GM19467 (cell line): ENCODE measurements at regions not wholly inside any gene's neighbourhood (a gene's known extent, or its start where the extent isn't known, plus 50 kb on each side); places are given as distances from the start of the nearest gene placed in this dataset.

Experiments used
- ATAC-seq: cut with Tn5 transposase; IDR thresholded peaks from one replicate; pipeline ENCODE4 v1.9.1; 2021; ENCODE audit warnings: mild to moderate bottlenecking, moderate library complexity; ENCODE audit not compliant: unreplicated experiment

DNA sequence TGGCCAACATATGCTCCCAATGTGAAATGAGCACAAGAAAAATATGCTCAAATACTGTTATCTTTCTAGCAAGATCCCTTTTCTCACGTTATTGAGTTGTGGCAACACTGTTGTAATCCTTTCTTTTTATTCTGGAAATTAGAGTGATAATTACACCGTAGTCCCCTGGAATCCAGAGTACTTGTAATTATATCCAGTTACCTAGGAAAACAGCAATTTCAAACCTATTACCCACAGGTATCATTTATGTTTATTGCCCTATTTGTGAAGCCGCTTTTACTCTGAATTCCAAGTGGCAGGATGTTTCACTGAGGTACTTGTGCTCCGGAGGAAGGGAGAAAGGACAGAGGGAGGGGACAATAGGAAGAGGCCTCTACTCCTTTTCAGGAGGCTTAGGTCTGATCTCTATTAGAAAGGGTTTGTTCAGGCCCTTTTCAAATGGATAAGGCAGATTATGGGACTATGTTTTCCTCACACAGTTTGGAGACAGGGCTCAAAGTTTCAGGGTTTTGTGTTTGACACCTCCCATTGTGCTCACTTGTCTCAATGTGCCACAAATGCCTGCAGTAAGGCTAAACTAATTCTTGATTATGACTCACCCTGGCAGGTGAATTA is 646.6 kb downstream of the TUSC7 start:
- no peak for ATAC-seq

DNA sequence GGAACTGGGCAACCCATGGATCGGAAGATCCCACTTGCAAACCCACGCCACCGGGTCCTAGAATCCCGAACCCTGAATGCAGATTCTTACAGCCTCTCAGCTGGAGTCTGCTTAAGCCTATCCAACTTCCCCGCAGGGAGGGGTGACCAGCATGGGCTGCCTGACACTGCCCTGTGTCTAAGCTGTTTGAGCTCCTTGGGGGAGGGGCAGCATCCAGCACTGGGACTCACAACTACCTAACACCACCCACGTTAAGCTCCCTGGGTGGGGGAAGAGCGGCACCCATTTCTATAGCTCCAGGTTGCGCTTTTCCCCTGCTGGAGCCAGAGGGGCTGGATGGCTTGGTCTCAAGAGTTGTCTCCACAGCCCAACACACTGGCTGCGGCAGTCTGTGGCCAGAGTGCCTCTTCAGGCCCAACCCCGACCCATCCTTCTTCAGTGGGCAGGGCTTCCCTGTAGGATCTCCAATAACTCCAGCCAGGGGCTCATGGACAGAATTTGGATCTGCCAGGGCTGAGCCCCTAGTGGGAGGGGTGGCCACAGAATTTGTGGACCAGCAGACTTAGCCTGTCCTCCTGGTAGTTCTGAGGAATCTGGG is 649.2 kb downstream of the TUSC7 start:
- no peak for ATAC-seq

DNA sequence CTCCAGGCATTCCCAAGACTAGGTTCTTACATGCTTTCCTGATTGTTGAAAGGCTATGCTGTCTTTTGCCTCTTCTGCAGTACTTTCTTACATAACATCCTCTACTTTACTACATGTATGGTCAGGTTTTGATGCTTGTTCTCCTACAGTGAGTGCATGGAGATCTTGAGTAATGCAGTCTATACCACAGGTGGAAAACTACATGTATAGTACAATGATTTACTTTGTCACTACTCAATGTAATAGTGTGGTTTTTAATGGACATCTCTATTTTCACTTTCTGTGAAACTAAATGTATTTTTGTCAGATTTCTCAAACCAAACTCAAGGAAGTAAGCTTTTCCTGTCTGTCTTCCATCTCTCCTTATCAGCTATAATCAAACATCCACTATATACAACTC is 657.0 kb downstream of the TUSC7 start:
- peak; percentile 86 for ATAC-seq

DNA sequence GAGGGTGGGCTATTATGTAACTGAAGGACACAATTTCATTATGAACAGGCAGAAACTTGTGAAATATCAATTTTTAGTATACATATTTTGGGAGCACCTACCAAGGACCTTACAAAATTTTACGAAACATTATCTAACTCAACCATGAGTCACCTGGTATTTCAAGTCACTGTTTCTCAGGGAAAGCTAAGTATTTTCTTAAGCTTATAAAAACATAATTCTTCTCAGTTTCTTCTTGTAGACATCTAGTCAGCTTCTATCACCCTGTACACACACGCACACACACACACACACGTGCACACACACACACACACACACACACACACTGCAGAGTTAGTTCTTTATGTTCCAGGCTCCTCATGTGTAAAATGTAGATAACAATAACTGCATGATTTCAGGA is 658.3 kb downstream of the TUSC7 start:
- no peak for ATAC-seq

DNA sequence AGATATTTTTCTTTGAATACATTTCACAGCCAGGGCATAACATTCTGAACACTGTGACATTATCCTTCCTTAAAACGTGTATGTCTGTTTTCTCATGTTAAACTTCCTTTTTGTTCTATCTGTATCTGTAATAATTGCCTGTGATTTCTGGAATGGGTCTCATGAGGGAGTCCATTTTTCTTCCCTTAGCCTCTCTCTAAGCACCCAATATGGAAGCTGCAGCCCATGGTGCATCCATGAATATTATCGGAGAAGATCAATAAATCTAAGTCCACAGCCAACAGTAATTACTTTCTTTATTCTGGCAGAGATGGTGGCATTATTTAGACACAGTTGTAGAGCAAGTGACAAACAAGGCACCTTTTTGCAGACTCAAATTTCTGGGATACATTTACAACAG is 671.1 kb downstream of the TUSC7 start:
- ATAC-seq: no peak

DNA sequence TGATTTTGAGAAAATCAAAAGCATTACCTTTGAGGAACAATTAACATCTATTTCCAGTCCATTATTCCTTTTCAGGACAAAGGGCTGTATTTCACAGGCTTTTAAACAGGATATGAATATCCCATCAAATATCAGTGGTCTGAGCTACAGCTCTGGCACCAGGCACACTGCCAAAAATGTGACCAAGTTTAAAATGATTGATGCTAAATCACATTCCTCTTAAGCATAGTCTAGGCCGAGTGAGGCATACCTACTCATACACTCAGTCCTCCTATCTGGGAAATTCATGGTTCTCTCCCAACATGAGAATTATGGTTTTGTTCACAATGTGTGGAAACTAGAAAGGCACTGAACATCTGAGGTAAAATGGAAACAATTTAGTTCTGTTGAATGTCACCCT is 683.5 kb downstream of the TUSC7 start:
- ATAC-seq: no peak

DNA sequence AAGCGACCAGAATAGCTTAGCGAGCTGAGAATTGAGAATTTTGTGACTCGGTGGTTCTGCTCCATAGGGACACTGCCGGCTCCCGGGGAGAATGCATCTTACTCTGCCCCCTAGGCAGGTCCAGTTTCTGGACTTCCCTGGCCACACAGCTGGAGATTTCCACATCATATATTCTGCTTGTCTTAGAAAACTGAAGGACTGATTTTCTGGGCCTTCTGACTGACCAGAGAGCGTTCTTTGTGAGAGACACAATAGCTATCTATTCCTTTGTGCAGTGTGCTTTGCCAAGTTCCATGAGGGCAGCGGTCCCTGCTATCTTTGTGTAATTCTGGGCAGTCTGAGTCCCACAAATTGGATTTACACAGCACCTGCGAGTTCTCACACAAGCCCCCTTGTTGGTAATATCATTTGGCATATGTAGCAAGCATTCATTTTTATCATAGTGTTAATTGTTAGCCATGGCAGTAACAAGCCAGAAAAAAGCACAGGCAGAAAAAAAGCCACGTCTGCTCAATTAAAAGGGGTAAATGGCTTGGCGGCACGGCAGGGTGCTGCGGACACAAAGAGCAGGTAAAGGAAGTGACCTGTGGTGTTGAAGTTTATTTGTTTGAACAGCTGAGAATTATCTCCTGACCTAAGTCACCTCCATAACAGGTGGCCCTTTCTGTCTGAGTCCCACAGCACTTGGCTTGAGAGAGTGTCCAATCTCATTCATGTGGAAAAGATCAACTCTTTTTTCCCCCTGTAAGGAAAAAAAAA is 688.7 kb downstream of the TUSC7 start:
- no peak for ATAC-seq

DNA sequence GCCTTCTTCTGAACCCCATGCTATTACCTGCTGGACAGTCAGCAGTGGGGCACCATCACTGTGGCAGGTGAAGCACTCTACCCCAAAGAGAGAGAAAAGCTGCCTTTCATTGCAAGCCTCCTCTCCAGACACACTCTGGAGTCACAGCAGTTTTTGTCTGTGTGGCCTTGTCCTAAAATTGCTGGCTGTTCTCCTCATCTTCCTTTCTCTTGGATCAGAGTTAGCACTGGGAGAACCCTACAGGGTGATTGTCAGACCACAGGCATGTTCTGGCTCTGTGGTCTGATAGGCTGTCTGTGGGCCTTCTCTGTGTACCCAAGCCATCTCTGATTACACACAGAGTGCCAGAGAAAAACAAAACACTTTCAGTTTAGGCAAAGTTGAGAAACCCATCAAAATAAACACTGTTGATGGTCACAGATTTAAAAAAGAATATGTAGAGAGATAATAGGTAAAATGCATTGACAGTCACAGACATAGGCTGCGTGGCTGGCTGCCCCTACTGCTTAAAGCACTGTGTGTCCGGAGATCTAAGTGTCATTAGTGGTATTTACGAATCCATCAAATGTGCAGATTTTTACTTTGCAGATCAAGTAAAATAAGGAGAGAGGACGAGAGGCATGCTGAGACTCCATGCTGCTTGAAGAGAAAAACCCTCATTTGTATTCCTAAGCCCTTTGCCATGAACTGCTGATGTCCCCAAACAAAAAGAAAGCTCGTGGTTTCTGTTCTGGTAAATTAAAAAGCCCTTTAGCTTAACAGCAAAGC is 689.9 kb downstream of the TUSC7 start:
- ATAC-seq: no peak

DNA sequence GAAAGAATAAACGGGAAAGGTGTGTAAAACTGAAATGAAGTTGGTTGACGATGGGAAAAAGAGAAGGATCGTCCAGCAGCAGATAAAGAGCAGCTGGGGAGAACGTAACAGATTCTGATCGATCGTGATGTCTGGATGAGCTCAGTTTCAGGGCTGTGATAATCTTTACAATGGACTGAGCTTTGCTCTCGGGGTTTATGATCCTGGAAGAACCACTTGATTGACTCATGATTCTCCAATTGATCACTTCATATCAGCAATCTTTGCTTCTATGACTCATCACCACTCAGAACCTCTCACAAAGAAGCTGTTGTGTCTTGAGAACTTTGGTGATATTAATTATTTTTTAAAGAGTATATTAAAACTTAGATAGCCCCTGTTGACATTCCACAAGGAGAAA is 690.7 kb downstream of the TUSC7 start:
- no peak for ATAC-seq

DNA sequence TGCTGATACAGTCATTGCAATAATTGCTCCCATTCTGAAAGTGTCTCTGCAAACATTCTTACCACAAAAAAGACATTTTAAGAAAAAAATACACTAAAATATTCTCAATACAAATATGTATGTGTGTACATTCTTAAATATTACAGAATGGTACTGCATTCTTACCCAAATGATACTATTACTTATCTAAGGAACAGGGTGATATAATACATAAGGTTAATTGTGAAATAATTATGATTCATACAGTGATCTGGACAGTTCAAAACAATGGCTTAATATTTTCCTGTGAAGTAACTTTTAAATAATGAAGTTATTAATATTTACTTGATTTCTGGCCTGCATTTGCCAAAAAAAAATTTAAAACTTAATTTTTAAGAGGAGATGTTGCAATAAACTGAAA is 694.6 kb downstream of the TUSC7 start:
- ATAC-seq: no peak

DNA sequence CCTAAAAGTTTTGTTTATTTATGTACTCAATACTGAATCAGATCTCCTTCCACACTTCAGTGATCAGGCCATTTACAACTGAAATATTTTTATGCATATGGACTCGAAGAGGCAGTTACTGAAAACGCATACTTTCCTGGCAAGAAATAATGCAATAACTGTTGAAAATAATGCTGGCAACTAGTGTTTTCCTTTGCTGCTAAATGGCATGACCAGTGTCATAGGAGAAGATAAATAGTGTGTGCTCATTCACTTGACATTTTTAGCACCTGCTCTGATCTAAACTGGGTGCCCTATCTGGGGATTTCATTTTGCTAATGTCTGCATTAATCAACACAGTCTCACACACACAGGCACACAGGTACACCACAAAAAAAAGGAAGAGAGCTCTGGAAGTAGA is 695.2 kb downstream of the TUSC7 start:
- ATAC-seq: no peak

DNA sequence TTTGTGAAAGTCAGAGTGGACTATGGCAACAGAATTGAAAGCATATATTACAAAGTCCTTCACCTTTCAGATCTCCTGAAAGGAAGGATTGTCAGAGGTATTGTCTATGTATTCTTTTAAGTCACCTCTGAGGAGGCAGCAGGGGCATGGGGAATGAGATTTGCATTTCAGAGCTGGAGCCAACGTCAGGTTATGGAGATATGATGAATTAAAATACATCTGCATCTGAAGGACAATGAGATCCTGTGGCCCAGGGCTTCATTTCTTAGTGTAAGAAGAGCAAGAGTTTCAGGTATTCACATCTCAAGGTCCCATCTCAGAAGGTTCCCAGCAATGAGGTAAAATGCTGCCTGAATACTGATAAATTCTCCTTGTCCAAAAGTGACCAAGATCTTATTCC is 695.8 kb downstream of the TUSC7 start:
- no peak for ATAC-seq

DNA sequence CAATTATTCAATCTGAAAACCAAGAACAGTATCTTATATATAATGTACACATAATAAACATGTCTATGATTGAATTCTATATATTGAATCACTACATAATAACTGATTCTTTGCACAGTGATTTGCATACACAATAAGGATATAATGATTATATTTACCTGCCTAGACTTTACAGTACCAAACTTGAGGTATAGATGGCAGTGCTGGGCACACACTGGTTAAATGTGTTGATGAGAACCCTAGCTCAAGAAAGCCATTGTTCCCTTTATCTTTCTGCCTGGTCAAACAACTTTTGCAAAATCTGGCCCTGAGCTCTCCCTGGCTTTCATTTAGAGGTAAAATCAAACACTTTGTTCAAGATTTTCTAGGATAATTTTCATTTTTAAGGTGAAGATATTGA is 697.7 kb downstream of the TUSC7 start:
- peak; percentile 82 for ATAC-seq

DNA sequence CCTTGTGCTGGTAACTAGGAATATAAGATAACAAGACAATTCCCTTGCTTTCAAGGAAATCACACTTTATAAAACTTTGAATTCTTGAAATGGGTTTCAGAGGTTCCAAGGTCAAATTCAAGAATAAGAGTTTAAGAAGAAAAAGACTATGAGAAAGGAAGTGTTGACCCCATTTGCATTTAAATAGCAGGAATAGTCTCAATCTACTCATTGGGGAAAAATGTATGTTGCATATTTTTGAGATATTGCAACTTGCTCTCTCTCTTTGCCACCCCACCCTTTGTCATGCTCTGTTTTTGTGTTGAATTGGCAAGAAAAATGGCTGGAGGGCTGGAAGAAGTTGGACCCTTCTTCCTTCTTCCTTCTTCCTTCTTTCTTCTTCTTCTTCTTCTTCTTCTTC is 699.2 kb downstream of the TUSC7 start:
- ATAC-seq: no peak

DNA sequence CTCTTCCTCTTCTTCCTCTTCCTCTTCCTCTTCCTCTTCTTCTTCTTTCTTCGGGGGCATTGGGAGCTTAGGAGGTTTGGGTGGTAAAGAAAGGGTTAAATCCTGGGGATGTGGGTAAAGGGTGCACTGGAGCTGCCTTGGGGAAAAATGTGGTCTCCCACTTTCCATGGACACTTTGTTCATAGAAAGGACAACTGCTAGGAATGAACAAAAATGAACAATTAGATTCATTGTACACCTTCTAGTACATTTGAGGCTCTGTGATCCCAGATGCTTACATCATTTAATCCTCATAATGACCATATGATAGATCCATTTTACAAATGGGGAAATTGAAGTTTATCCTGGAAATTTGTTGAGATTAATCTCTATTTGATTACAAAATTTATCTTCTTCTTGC is 699.7 kb downstream of the TUSC7 start:
- no peak for ATAC-seq

DNA sequence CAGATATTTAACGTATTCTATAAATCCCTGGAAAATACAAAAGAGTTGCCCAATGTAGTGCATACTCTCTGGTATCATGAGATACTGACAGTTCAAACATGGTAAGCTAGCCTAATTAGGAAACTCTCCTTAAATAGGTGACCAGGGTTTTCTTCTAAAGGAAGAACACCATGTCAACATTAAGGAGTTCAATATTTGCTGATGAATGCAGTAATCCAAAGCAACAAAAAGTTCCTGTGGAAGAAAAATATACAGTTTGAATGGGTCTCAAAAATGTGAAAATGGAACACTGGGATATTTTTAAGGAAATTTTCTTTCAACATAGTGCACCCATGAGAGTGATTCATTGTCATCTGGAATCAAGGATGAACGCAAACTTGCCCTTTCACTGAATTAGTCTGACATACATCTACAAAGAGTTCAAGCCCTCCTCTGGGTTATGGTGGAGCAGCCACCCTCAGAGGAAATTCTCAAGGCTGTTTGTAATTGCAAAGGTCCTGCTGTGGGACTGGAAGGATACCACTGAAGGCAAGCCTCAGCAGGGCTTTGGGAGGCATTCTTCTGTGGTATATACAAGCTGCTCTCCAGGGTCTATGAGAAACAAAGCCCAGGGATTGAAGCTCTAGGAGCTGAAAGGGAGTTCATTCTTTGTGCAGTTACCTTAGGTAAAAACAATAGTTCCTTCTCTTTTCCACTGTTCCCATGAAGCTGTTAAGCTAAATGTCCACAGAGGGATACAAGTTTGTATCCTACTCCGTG is 700.3 kb downstream of the TUSC7 start:
- ATAC-seq: no peak

DNA sequence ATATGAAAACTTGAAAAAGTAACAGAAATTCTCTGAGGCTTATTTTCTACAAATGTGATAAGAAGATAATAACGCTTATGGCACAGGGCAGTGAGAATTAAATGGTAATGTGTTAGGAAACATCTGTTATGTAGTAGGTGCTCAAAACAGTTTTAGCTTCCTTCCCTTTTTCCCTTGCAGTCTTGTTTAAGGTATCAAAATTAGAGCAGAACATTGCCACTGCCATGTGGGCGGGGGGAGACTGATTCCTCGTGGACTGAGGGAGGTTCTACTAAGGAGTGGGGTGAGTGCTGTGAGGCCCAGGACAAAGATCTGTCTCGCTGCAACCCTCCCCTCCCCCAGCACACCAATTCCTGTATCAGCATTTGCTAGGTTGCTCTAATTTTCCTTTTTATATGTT is 702.4 kb downstream of the TUSC7 start:
- no peak for ATAC-seq

DNA sequence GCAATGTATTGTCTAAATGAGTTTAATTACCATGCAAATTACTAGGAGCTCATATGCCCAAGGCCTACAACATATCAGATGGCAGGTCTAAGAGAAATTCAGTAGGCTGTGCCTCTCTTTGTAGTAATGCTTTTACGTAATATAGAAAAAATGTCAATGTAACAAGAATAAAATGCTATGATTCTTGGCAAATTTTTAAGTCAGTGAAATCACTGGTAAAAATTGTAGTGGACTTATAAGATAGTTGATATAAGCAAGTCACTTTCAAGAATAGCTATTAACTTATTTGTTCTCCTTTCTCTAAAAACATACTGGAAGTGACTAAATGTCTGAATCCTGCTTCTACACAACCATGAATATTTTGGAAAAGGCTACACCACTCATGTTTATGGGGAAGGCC is 707.8 kb downstream of the TUSC7 start:
- no peak for ATAC-seq

DNA sequence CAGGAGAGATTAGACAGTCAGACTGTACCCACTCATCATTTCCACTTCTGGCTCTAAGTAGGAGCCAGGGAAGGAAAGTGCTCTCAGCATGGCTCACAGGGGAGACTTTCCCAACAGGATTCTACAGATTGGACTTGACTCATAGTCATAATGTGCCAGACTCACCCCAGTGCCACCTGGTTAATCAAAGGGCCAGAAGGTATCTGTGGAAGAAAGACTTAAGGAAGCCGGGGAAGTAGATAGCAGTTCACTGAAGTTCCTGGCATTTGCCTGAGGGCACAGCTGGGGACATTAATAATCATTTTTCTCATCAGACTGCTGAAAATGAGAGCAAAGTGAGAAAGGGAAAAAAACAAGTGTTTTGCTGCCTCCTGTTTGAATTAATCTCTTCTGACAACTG is 717.5 kb downstream of the TUSC7 start:
- no peak for ATAC-seq

DNA sequence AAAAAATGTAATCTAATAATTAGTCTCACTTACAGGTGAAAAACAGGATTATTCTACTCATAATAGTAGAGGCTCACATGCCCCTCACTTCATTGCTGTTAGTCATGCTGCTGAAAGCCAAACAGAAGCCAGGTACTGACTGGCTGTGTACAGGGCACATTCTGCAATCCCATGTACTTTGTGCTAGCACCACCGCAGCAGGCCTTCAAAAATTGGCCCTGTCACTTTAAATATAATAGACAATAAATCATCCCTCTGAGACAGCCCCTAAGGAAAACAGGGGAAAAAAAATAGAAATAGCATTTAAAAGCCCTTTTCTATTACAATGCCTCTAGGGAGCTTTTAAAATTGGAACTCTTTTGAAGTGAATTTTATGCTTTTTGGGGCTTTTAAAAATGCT is 723.8 kb downstream of the TUSC7 start:
- no peak for ATAC-seq
